Sigmoid colon (tissue), 4 donors: ENCODE measurements at regions not wholly inside any gene's neighbourhood (a gene's known extent, or its start where the extent isn't known, plus 50 kb on each side); places are given as distances from the start of the nearest gene placed in this dataset.

Experiments used
- EP300 ChIP-seq, 4 donors: sonication (generic); formaldehyde crosslinking; IDR thresholded peaks; one replicate each; pipeline ENCODE4 v1.6.1; 2017; ENCODE audit warnings: antibody characterized with exemption in 4 of 4
- TF ChIP-seq, protein P1 (sequence below), 4 experiments: fragments of 450-650 bp in 3 of 4; fragments of 200-600 bp in 1 of 4; IDR thresholded peaks; one replicate each; pipeline ENCODE4 v1.5.1; 2016 to 2019; ENCODE audit warnings: antibody characterized with exemption in 4 of 4, mild to moderate bottlenecking in 3 of 4, moderate library complexity in 2 of 4

DNA sequence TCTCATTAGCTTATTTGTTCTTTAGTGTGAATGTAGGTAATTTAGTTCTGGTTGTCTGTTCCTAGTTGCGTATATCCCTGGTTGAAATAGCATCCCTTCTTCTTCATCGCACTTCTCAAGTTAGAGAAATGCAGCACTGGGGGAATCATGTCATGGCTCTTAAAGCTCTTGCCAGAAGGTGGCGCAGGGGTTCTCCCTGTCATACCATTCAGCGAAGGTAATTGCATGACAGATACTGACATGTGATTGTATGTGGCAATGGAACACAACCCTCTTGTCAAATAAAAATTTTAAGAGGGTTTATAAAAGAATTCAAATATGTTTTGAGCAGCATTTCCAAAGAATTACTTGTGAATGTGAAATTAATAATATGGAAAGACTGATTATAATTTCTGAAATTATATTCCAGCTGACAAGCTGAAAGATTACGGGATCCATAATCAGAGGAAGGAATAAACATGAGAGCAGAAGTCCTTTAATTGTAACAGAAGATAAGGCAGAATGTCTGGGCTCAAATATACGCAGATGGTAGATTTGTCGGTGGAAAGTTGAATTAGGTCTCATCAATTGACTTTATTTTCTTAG, 411.7 kb downstream of the DSEL start:
- TF ChIP-seq EP300 (IDR thresholded peaks at IDR 0.05): no peak
- TF ChIP-seq, protein P1, sequence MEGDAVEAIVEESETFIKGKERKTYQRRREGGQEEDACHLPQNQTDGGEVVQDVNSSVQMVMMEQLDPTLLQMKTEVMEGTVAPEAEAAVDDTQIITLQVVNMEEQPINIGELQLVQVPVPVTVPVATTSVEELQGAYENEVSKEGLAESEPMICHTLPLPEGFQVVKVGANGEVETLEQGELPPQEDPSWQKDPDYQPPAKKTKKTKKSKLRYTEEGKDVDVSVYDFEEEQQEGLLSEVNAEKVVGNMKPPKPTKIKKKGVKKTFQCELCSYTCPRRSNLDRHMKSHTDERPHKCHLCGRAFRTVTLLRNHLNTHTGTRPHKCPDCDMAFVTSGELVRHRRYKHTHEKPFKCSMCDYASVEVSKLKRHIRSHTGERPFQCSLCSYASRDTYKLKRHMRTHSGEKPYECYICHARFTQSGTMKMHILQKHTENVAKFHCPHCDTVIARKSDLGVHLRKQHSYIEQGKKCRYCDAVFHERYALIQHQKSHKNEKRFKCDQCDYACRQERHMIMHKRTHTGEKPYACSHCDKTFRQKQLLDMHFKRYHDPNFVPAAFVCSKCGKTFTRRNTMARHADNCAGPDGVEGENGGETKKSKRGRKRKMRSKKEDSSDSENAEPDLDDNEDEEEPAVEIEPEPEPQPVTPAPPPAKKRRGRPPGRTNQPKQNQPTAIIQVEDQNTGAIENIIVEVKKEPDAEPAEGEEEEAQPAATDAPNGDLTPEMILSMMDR (IDR thresholded peaks at IDR 0.05): peak in 3 of 4 experiments; percentile 5 to 36 (median 20)
